WTC11 (cell line): ENCODE measurements at regions not wholly inside any gene's neighbourhood (a gene's known extent, or its start where the extent isn't known, plus 50 kb on each side); places are given as distances from the start of the nearest gene placed in this dataset.

Source experiments
- ATAC-seq: fragments of 200-7000 bp; cut with Tn5 transposase; 2 replicates; pipeline ENCODE4 v1.10.0; 2021; ENCODE audit warnings: mild to moderate bottlenecking, moderate library complexity
- CTCF ChIA-PET: fragments of 300-600 bp; sonication (Branson Sonifier 250); formaldehyde crosslinking; loops from one replicate; lab custom pipeline; 2021; ENCODE audit warnings: antibody characterized with exemption; lab: Charles Lee
- POLR2A ChIA-PET: fragments of 350-600 bp; sonication (Branson Sonifier 250); formaldehyde crosslinking; loops from one replicate; lab custom pipeline; 2021; ENCODE audit warnings: antibody characterized with exemption; lab: Charles Lee
- DNase-seq: peaks from one replicate; pipeline ENCODE4 v3.0.0; 2021; ENCODE audit warnings: low spot score
- H3K27ac Mint-ChIP-seq: 2 replicates; pipeline ENCODE4 v1.8.0; 2021; ENCODE audit warnings: mixed read lengths
- H3K27me3 Mint-ChIP-seq: 2 replicates; pipeline ENCODE4 v1.8.0; 2021; ENCODE audit warnings: low read depth, mild to moderate bottlenecking, moderate library complexity, mixed read lengths
- H3K36me3 Mint-ChIP-seq: 2 replicates; pipeline ENCODE4 v1.8.0; 2021; ENCODE audit warnings: mixed read lengths
- H3K4me1 Mint-ChIP-seq: 2 replicates; pipeline ENCODE4 v1.8.0; 2022; ENCODE audit warnings: mixed read lengths
- H3K4me3 Mint-ChIP-seq: 2 replicates; pipeline ENCODE4 v1.8.0; 2021; ENCODE audit warnings: mild to moderate bottlenecking, moderate library complexity, mixed read lengths
- H3K9me3 Mint-ChIP-seq: 2 replicates; pipeline ENCODE4 v1.8.0; 2021; ENCODE audit warnings: mixed read lengths
- CBFB ChIP-seq: sonication (generic); formaldehyde crosslinking; IDR thresholded peaks from 2 replicates; pipeline ENCODE4 v1.8.1; 2022; ENCODE audit warnings: mild to moderate bottlenecking, low read depth, missing genetic modification reagents
- FOXK1 ChIP-seq: sonication (generic); formaldehyde crosslinking; IDR thresholded peaks from 2 replicates; pipeline ENCODE4 v1.8.0; 2022; ENCODE audit warnings: mild to moderate bottlenecking, moderate library complexity, missing genetic modification reagents
- NR1H2 ChIP-seq: sonication (generic); formaldehyde crosslinking; IDR thresholded peaks from 2 replicates; pipeline ENCODE4 v1.9.0; 2021; ENCODE audit warnings: mild to moderate bottlenecking, moderate library complexity, missing genetic modification reagents
- SMAD4 ChIP-seq: sonication (generic); formaldehyde crosslinking; IDR thresholded peaks from 2 replicates; pipeline ENCODE4 v1.8.0; 2022; ENCODE audit warnings: mild to moderate bottlenecking, missing genetic modification reagents
- ZNF138 ChIP-seq: sonication (generic); formaldehyde crosslinking; conservative IDR thresholded peaks from 2 replicates; pipeline ENCODE4 v1.8.1; 2022; ENCODE audit warnings: mild to moderate bottlenecking, moderate library complexity, missing genetic modification reagents
- ZNF416 ChIP-seq: fragments of 250-450 bp; sonication (Bioruptor Pico); IDR thresholded peaks from 2 replicates; pipeline ENCODE4 v1.9.0; 2021; ENCODE audit warnings: mild to moderate bottlenecking, inconsistent platforms
- TF ChIP-seq, protein P1 (sequence below): sonication (generic); formaldehyde crosslinking; IDR thresholded peaks from 2 replicates; pipeline ENCODE4 v1.8.1; 2022; ENCODE audit warnings: missing genetic modification reagents, borderline replicate concordance
- TF ChIP-seq, protein P2 (sequence below): sonication (generic); formaldehyde crosslinking; IDR thresholded peaks from 2 replicates; pipeline ENCODE4 v1.8.0; 2023; ENCODE audit warnings: missing genetic modification reagents, mild to moderate bottlenecking, borderline replicate concordance
- TF ChIP-seq, protein P3 (sequence below): sonication (generic); formaldehyde crosslinking; conservative IDR thresholded peaks from 2 replicates; pipeline ENCODE4 v1.8.1; 2023; ENCODE audit warnings: mild to moderate bottlenecking, low read depth, missing genetic modification reagents, moderate library complexity
- TF ChIP-seq, protein P4 (sequence below): sonication (generic); formaldehyde crosslinking; IDR thresholded peaks from 2 replicates; pipeline ENCODE4 v1.8.1; 2023; ENCODE audit warnings: mild to moderate bottlenecking, missing genetic modification reagents, moderate library complexity
- TF ChIP-seq, protein P5 (sequence below): sonication (generic); formaldehyde crosslinking; IDR thresholded peaks from 2 replicates; pipeline ENCODE4 v1.8.1; 2023; ENCODE audit warnings: mild to moderate bottlenecking, missing genetic modification reagents, borderline replicate concordance
- TF ChIP-seq, protein P6 (sequence below): sonication (generic); formaldehyde crosslinking; IDR thresholded peaks from 2 replicates; pipeline ENCODE4 v1.8.0; 2022; ENCODE audit warnings: mild to moderate bottlenecking, missing genetic modification reagents
- TF ChIP-seq, protein P7 (sequence below): sonication (generic); formaldehyde crosslinking; IDR thresholded peaks from 2 replicates; pipeline ENCODE4 v1.8.1; 2023; ENCODE audit warnings: mild to moderate bottlenecking, missing genetic modification reagents

DNA sequence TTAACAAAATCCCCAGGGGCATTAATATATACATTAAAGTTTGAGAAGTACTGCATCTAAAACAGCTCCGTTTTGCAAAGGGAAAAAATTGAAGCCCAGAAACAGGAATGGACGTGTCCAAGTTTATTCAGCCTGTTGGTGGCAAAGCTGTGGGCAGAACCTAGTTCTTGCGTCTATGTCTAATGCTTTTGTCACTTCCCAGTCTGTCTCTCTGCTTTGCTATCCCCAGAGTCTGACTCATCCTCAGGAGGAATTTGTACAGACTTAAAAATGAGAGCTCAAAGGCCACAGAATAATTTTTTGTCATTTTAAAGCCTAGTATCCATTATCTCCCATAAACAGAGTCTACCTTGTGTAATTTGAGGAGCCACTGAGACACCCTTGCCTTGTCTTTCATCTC lies 330.9 kb upstream of the GRIA1 start (continued):
- TF ChIP-seq, protein P1, sequence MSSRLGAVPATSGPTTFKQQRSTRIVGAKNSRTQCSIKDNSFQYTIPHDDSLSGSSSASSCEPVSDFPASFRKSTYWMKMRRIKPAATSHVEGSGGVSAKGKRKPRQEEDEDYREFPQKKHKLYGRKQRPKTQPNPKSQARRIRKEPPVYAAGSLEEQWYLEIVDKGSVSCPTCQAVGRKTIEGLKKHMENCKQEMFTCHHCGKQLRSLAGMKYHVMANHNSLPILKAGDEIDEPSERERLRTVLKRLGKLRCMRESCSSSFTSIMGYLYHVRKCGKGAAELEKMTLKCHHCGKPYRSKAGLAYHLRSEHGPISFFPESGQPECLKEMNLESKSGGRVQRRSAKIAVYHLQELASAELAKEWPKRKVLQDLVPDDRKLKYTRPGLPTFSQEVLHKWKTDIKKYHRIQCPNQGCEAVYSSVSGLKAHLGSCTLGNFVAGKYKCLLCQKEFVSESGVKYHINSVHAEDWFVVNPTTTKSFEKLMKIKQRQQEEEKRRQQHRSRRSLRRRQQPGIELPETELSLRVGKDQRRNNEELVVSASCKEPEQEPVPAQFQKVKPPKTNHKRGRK (CRISPR knock-in tag) = no peak
- TF ChIP-seq, all 79 proteins: peak for 0

DNA sequence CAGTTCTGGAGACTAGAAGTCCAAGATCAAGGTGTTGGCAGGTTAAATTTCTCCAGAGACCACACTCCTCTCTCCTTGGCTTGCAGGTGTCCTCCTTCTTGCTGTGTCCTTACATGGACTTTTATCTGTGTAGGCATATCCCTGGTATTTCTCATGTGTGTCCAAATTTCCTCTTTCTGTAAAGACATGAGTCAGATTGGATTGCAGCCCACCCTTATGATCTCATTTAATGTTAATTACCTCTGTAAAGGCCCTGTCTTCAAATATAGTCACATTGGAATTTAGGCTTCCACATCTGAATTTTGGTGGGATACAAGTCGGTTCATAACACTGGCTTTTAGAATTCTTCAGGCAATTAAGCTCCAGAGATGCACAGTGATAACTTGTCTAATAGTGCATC lies 322.2 kb upstream of the GRIA1 start:
- Mint-ChIP-seq H3K36me3 (no peaks in the 10 kb centered on the region), H3K27me3 (no peaks in the 10 kb centered on the region)
- TF ChIP-seq ZNF416 (CRISPR knock-in tag) = no peak
- no peak for TF ChIP-seq CBFB (CRISPR knock-in tag)
- TF ChIP-seq, all 79 proteins: peak for 0
- Mint-ChIP-seq H3K9me3 (no peaks in the 10 kb centered on the region), H3K27ac (no peak overlapping the region), H3K4me3 (no peak overlapping the region), H3K4me1 (no peaks in the 10 kb centered on the region)
- DNase-seq (no peak), ATAC-seq (no peak)
- ChIA-PET CTCF (no interaction called here), POLR2A (no interaction called here)

DNA sequence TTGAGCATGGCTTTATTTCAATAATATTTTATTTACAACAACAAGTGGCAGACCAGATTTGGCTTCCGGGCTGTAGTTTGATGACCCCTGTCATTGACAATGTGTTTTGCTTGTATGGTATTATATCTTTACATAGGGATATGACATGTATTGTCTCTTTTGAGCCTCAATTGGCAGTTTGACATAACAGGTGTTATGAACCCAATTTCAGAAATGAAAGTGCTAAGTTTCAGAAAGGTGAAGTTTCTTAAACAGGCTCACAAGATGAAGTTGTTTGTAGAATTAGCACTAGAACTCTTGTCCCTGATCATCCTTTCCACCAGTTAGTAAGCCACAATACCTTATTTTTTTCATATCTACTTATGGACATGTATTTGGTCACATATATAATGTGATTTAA lies 303.0 kb upstream of the GRIA1 start:
- Mint-ChIP-seq H3K27ac (no peak overlapping the region), H3K27me3 (no peaks in the 10 kb centered on the region), H3K4me1 (no peaks in the 10 kb centered on the region), H3K4me3 (no peak overlapping the region), H3K9me3 (peaks cover 12% of the 10 kb centered on the region), H3K36me3 (no peaks in the 10 kb centered on the region)
- CTCF ChIA-PET = no interaction called here
- DNase-seq (no peak), ATAC-seq (no peak)
- POLR2A ChIA-PET = no interaction called here
- TF ChIP-seq SMAD4 (no peak), ZNF138 (CRISPR knock-in tag) (no peak), FOXK1 (no peak), NR1H2 (CRISPR knock-in tag) (no peak)
- TF ChIP-seq, protein P2, sequence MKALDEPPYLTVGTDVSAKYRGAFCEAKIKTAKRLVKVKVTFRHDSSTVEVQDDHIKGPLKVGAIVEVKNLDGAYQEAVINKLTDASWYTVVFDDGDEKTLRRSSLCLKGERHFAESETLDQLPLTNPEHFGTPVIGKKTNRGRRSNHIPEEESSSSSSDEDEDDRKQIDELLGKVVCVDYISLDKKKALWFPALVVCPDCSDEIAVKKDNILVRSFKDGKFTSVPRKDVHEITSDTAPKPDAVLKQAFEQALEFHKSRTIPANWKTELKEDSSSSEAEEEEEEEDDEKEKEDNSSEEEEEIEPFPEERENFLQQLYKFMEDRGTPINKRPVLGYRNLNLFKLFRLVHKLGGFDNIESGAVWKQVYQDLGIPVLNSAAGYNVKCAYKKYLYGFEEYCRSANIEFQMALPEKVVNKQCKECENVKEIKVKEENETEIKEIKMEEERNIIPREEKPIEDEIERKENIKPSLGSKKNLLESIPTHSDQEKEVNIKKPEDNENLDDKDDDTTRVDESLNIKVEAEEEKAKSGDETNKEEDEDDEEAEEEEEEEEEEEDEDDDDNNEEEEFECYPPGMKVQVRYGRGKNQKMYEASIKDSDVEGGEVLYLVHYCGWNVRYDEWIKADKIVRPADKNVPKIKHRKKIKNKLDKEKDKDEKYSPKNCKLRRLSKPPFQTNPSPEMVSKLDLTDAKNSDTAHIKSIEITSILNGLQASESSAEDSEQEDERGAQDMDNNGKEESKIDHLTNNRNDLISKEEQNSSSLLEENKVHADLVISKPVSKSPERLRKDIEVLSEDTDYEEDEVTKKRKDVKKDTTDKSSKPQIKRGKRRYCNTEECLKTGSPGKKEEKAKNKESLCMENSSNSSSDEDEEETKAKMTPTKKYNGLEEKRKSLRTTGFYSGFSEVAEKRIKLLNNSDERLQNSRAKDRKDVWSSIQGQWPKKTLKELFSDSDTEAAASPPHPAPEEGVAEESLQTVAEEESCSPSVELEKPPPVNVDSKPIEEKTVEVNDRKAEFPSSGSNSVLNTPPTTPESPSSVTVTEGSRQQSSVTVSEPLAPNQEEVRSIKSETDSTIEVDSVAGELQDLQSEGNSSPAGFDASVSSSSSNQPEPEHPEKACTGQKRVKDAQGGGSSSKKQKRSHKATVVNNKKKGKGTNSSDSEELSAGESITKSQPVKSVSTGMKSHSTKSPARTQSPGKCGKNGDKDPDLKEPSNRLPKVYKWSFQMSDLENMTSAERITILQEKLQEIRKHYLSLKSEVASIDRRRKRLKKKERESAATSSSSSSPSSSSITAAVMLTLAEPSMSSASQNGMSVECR (CRISPR knock-in tag) = no peak
- TF ChIP-seq, protein P3, sequence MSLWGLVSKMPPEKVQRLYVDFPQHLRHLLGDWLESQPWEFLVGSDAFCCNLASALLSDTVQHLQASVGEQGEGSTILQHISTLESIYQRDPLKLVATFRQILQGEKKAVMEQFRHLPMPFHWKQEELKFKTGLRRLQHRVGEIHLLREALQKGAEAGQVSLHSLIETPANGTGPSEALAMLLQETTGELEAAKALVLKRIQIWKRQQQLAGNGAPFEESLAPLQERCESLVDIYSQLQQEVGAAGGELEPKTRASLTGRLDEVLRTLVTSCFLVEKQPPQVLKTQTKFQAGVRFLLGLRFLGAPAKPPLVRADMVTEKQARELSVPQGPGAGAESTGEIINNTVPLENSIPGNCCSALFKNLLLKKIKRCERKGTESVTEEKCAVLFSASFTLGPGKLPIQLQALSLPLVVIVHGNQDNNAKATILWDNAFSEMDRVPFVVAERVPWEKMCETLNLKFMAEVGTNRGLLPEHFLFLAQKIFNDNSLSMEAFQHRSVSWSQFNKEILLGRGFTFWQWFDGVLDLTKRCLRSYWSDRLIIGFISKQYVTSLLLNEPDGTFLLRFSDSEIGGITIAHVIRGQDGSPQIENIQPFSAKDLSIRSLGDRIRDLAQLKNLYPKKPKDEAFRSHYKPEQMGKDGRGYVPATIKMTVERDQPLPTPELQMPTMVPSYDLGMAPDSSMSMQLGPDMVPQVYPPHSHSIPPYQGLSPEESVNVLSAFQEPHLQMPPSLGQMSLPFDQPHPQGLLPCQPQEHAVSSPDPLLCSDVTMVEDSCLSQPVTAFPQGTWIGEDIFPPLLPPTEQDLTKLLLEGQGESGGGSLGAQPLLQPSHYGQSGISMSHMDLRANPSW (CRISPR knock-in tag) = no peak
- TF ChIP-seq, protein P4, sequence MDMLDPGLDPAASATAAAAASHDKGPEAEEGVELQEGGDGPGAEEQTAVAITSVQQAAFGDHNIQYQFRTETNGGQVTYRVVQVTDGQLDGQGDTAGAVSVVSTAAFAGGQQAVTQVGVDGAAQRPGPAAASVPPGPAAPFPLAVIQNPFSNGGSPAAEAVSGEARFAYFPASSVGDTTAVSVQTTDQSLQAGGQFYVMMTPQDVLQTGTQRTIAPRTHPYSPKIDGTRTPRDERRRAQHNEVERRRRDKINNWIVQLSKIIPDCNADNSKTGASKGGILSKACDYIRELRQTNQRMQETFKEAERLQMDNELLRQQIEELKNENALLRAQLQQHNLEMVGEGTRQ (CRISPR knock-in tag) = no peak
- TF ChIP-seq, protein P5, sequence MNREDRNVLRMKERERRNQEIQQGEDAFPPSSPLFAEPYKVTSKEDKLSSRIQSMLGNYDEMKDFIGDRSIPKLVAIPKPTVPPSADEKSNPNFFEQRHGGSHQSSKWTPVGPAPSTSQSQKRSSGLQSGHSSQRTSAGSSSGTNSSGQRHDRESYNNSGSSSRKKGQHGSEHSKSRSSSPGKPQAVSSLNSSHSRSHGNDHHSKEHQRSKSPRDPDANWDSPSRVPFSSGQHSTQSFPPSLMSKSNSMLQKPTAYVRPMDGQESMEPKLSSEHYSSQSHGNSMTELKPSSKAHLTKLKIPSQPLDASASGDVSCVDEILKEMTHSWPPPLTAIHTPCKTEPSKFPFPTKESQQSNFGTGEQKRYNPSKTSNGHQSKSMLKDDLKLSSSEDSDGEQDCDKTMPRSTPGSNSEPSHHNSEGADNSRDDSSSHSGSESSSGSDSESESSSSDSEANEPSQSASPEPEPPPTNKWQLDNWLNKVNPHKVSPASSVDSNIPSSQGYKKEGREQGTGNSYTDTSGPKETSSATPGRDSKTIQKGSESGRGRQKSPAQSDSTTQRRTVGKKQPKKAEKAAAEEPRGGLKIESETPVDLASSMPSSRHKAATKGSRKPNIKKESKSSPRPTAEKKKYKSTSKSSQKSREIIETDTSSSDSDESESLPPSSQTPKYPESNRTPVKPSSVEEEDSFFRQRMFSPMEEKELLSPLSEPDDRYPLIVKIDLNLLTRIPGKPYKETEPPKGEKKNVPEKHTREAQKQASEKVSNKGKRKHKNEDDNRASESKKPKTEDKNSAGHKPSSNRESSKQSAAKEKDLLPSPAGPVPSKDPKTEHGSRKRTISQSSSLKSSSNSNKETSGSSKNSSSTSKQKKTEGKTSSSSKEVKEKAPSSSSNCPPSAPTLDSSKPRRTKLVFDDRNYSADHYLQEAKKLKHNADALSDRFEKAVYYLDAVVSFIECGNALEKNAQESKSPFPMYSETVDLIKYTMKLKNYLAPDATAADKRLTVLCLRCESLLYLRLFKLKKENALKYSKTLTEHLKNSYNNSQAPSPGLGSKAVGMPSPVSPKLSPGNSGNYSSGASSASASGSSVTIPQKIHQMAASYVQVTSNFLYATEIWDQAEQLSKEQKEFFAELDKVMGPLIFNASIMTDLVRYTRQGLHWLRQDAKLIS (CRISPR knock-in tag) = no peak
- TF ChIP-seq, protein P6, sequence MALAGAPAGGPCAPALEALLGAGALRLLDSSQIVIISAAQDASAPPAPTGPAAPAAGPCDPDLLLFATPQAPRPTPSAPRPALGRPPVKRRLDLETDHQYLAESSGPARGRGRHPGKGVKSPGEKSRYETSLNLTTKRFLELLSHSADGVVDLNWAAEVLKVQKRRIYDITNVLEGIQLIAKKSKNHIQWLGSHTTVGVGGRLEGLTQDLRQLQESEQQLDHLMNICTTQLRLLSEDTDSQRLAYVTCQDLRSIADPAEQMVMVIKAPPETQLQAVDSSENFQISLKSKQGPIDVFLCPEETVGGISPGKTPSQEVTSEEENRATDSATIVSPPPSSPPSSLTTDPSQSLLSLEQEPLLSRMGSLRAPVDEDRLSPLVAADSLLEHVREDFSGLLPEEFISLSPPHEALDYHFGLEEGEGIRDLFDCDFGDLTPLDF (CRISPR knock-in tag) = no peak
- TF ChIP-seq, protein P7, sequence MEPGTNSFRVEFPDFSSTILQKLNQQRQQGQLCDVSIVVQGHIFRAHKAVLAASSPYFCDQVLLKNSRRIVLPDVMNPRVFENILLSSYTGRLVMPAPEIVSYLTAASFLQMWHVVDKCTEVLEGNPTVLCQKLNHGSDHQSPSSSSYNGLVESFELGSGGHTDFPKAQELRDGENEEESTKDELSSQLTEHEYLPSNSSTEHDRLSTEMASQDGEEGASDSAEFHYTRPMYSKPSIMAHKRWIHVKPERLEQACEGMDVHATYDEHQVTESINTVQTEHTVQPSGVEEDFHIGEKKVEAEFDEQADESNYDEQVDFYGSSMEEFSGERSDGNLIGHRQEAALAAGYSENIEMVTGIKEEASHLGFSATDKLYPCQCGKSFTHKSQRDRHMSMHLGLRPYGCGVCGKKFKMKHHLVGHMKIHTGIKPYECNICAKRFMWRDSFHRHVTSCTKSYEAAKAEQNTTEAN (CRISPR knock-in tag) = no peak
